GM23338 (cell line): ENCODE measurements at regions not wholly inside any gene's neighbourhood (a gene's known extent, or its start where the extent isn't known, plus 50 kb on each side); places are given as distances from the start of the nearest gene placed in this dataset.

Experiments used
- ATAC-seq: fragments of 200-7000 bp; cut with Tn5 transposase; 3 replicates; pipeline ENCODE4 v1.9.1; 2020
- DNase-seq: peaks from one replicate; pipeline ENCODE4 v3.0.0-alpha.2; 2015; ENCODE audit warnings: low spot score
- H2AFZ ChIP-seq: fragments of 200-600 bp; sonication (generic); 2 replicates; pipeline ENCODE4 v1.8.0; 2016; ENCODE audit warnings: antibody characterized with exemption, mild to moderate bottlenecking, moderate library complexity
- H3F3A ChIP-seq: fragments of 200-600 bp; sonication (generic); replicated peaks from 2 replicates; pipeline ENCODE4 v1.8.0; 2017; ENCODE audit warnings: antibody characterized with exemption, mixed run types, low read depth
- H3K27ac ChIP-seq: fragments of 200-600 bp; sonication (generic); 2 replicates; pipeline ENCODE4 v1.6.1; 2016; ENCODE audit warnings: low read depth
- H3K27me3 ChIP-seq: fragments of 200-600 bp; sonication (generic); 2 replicates; pipeline ENCODE4 v1.8.0; 2016; ENCODE audit warnings: mild to moderate bottlenecking, mixed run types, moderate library complexity; ENCODE audit not compliant: insufficient read depth
- H3K36me3 ChIP-seq: fragments of 200-600 bp; sonication (generic); 2 replicates; pipeline ENCODE4 v1.8.0; 2016; ENCODE audit warnings: mild to moderate bottlenecking; ENCODE audit not compliant: insufficient read depth
- H3K4me1 ChIP-seq: fragments of 200-600 bp; sonication (generic); 2 replicates; pipeline ENCODE4 v1.8.0; 2016; ENCODE audit warnings: mild to moderate bottlenecking, moderate library complexity; ENCODE audit not compliant: insufficient read depth
- H3K4me2 ChIP-seq: fragments of 200-600 bp; sonication (generic); 2 replicates; pipeline ENCODE4 v1.7.1; 2017; ENCODE audit warnings: mixed run types
- H3K4me3 ChIP-seq: fragments of 200-600 bp; sonication (generic); 2 replicates; pipeline ENCODE4 v1.6.1; 2016; ENCODE audit warnings: mixed run types
- H3K79me2 ChIP-seq: fragments of 200-600 bp; sonication (generic); replicated peaks from 2 replicates; pipeline ENCODE4 v1.8.0; 2017; ENCODE audit warnings: mild to moderate bottlenecking; ENCODE audit not compliant: insufficient read depth
- H3K9me2 ChIP-seq: fragments of 200-600 bp; sonication (generic); 2 replicates; pipeline ENCODE4 v1.8.0; 2017; ENCODE audit not compliant: insufficient read depth
- H4K20me1 ChIP-seq: fragments of 200-600 bp; sonication (generic); replicated peaks from 2 replicates; pipeline ENCODE4 v1.8.0; 2017; ENCODE audit warnings: mild to moderate bottlenecking; ENCODE audit not compliant: insufficient read depth
- H3K27ac Mint-ChIP-seq: 2 replicates; pipeline ENCODE4 v1.8.0; 2020; ENCODE audit warnings: inconsistent platforms, mild to moderate bottlenecking, moderate library complexity, mixed read lengths
- H3K27me3 Mint-ChIP-seq: 3 replicates; pipeline ENCODE4 v1.8.0; 2022; ENCODE audit warnings: low read depth, mild to moderate bottlenecking, moderate library complexity, mixed read lengths, inconsistent platforms; ENCODE audit not compliant: insufficient read depth, poor library complexity
- H3K36me3 Mint-ChIP-seq: 3 replicates; pipeline ENCODE4 v1.8.0; 2021; ENCODE audit warnings: low read depth, mild to moderate bottlenecking, inconsistent platforms, moderate library complexity, mixed read lengths
- H3K4me1 Mint-ChIP-seq: 3 replicates; pipeline ENCODE4 v1.8.0; 2020; ENCODE audit warnings: mild to moderate bottlenecking, inconsistent platforms, mixed read lengths
- H3K4me3 Mint-ChIP-seq: 3 replicates; pipeline ENCODE4 v1.8.0; 2021; ENCODE audit warnings: moderate library complexity, mild to moderate bottlenecking, inconsistent platforms, mixed read lengths
- H3K9me3 Mint-ChIP-seq: 3 replicates; pipeline ENCODE4 v1.8.0; 2020; ENCODE audit warnings: moderate library complexity, mild to moderate bottlenecking, inconsistent platforms, mixed read lengths
- CTCF ChIP-seq, 2 experiments: fragments of 200-600 bp in 1 of 2; sonication (generic) in 1 of 2; conservative IDR thresholded peaks; 2 replicates each; pipeline versions ENCODE4 v1.5.1 to v1.6.1; 2016 to 2017; ENCODE audit warnings: antibody characterized with exemption in 2 of 2, low read depth in 2 of 2, mild to moderate bottlenecking in 2 of 2, moderate library complexity in 1 of 2
- EZH2phosphoT487 ChIP-seq: fragments of 200-600 bp; sonication (generic); IDR thresholded peaks from one replicate; pipeline ENCODE4 v1.8.1; 2018; ENCODE audit warnings: antibody characterized with exemption; ENCODE audit not compliant: unreplicated experiment
- JUNB ChIP-seq: IDR thresholded peaks from one replicate; pipeline ENCODE4 v1.6.1; 2016; ENCODE audit warnings: antibody characterized with exemption; ENCODE audit not compliant: unreplicated experiment
- NANOG ChIP-seq: IDR thresholded peaks from 2 replicates; pipeline ENCODE4 v1.6.1; 2016; ENCODE audit warnings: antibody characterized with exemption, borderline replicate concordance
- POLR2AphosphoS5 ChIP-seq: IDR thresholded peaks from 2 replicates; pipeline ENCODE4 v1.6.1; 2016; ENCODE audit warnings: antibody characterized with exemption, low read depth
- STAT1 ChIP-seq: IDR thresholded peaks from one replicate; pipeline ENCODE4 v1.6.1; 2016; ENCODE audit warnings: antibody characterized with exemption; ENCODE audit not compliant: unreplicated experiment
- TF ChIP-seq, protein P1 (sequence below): IDR thresholded peaks from 2 replicates; pipeline ENCODE4 v1.6.1; 2016; ENCODE audit warnings: antibody characterized with exemption
- TF ChIP-seq, protein P2 (sequence below): fragments of 250-450 bp; sonication (Bioruptor Pico); IDR thresholded peaks from 2 replicates; pipeline ENCODE4 v1.5.0; 2020; ENCODE audit warnings: mild to moderate bottlenecking, moderate library complexity

DNA sequence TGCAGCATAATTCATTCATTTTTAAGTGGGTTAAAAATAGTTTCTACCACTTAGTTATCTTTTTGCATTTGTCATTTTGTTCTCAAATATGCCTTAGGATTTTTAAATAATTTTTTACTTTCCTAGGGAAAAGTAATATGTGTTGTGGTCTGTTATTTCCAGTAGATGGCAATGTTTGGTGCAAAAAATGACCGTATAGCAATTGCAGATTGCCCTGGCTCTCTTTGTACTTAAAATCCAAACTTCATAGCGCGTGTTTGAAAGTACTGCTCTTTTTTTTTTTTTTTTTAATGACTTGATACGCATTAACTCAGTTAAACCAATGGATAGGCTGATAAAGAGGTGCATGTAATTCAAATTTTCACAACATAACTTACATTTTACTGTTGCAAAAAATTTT is 74.4 kb upstream of the RBMX start:
- H3K27ac ChIP-seq: no peak overlapping the region
- no peaks in the 10 kb centered on the region for H3K4me1 ChIP-seq
- no peaks in the 10 kb centered on the region for H3K9me3 Mint-ChIP-seq
- no peaks in the 10 kb centered on the region for H3K9me2 ChIP-seq
- no peak overlapping the region for H3K27ac Mint-ChIP-seq
- H3K4me3 Mint-ChIP-seq: no peak overlapping the region
- H4K20me1 ChIP-seq: no peaks in the 10 kb centered on the region
- no peaks in the 10 kb centered on the region for H3F3A ChIP-seq
- no peaks in the 10 kb centered on the region for H3K36me3 Mint-ChIP-seq
- no peak overlapping the region for H2AFZ ChIP-seq
- ATAC-seq (no peak), DNase-seq (peak; percentile 21)
- no peak for TF ChIP-seq JUNB
- TF ChIP-seq, protein P1, sequence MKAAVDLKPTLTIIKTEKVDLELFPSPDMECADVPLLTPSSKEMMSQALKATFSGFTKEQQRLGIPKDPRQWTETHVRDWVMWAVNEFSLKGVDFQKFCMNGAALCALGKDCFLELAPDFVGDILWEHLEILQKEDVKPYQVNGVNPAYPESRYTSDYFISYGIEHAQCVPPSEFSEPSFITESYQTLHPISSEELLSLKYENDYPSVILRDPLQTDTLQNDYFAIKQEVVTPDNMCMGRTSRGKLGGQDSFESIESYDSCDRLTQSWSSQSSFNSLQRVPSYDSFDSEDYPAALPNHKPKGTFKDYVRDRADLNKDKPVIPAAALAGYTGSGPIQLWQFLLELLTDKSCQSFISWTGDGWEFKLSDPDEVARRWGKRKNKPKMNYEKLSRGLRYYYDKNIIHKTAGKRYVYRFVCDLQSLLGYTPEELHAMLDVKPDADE: no peak
- TF ChIP-seq, protein P2, sequence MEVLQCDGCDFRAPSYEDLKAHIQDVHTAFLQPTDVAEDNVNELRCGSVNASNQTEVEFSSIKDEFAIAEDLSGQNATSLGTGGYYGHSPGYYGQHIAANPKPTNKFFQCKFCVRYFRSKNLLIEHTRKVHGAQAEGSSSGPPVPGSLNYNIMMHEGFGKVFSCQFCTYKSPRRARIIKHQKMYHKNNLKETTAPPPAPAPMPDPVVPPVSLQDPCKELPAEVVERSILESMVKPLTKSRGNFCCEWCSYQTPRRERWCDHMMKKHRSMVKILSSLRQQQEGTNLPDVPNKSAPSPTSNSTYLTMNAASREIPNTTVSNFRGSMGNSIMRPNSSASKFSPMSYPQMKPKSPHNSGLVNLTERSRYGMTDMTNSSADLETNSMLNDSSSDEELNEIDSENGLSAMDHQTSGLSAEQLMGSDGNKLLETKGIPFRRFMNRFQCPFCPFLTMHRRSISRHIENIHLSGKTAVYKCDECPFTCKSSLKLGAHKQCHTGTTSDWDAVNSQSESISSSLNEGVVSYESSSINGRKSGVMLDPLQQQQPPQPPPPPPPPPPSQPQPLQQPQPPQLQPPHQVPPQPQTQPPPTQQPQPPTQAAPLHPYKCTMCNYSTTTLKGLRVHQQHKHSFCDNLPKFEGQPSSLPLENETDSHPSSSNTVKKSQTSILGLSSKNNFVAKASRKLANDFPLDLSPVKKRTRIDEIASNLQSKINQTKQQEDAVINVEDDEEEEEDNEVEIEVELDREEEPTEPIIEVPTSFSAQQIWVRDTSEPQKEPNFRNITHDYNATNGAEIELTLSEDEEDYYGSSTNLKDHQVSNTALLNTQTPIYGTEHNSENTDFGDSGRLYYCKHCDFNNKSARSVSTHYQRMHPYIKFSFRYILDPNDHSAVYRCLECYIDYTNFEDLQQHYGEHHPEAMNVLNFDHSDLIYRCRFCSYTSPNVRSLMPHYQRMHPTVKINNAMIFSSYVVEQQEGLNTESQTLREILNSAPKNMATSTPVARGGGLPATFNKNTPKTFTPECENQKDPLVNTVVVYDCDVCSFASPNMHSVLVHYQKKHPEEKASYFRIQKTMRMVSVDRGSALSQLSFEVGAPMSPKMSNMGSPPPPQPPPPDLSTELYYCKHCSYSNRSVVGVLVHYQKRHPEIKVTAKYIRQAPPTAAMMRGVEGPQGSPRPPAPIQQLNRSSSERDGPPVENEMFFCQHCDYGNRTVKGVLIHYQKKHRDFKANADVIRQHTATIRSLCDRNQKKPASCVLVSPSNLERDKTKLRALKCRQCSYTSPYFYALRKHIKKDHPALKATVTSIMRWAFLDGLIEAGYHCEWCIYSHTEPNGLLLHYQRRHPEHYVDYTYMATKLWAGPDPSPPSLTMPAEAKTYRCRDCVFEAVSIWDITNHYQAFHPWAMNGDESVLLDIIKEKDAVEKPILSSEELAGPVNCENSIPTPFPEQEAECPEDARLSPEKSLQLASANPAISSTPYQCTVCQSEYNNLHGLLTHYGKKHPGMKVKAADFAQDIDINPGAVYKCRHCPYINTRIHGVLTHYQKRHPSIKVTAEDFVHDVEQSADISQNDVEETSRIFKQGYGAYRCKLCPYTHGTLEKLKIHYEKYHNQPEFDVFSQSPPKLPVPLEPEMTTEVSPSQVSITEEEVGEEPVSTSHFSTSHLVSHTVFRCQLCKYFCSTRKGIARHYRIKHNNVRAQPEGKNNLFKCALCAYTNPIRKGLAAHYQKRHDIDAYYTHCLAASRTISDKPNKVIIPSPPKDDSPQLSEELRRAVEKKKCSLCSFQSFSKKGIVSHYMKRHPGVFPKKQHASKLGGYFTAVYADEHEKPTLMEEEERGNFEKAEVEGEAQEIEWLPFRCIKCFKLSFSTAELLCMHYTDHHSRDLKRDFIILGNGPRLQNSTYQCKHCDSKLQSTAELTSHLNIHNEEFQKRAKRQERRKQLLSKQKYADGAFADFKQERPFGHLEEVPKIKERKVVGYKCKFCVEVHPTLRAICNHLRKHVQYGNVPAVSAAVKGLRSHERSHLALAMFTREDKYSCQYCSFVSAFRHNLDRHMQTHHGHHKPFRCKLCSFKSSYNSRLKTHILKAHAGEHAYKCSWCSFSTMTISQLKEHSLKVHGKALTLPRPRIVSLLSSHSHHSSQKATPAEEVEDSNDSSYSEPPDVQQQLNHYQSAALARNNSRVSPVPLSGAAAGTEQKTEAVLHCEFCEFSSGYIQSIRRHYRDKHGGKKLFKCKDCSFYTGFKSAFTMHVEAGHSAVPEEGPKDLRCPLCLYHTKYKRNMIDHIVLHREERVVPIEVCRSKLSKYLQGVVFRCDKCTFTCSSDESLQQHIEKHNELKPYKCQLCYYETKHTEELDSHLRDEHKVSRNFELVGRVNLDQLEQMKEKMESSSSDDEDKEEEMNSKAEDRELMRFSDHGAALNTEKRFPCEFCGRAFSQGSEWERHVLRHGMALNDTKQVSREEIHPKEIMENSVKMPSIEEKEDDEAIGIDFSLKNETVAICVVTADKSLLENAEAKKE (CRISPR knock-in tag): no peak
- no peak for TF ChIP-seq EZH2phosphoT487
- TF ChIP-seq POLR2AphosphoS5: no peak
- TF ChIP-seq STAT1: no peak
- peak; percentile 39 to 42 for TF ChIP-seq CTCF (conservative IDR thresholded peaks at IDR 0.05; ENCODE audit: low read depth in 2 of 2)
- no peak for TF ChIP-seq NANOG
- H3K4me1 Mint-ChIP-seq: no peaks in the 10 kb centered on the region
- no peaks in the 10 kb centered on the region for H3K27me3 ChIP-seq
- no peaks in the 10 kb centered on the region for H3K79me2 ChIP-seq
- H3K36me3 ChIP-seq: no peaks in the 10 kb centered on the region
- no peak overlapping the region for H3K4me3 ChIP-seq
- H3K27me3 Mint-ChIP-seq: peaks cover 2% of the 10 kb centered on the region
- H3K4me2 ChIP-seq: no peak overlapping the region
